DOHH2 (cell line): ENCODE measurements at regions not wholly inside any gene's neighbourhood (a gene's known extent, or its start where the extent isn't known, plus 50 kb on each side); places are given as distances from the start of the nearest gene placed in this dataset.

Experiments
- H3F3A ChIP-seq: fragments of 200-600 bp; sonication (generic), shearing (Covaris generic); 2 replicates; pipeline ENCODE4 v1.6.0; 2016; ENCODE audit warnings: antibody characterized with exemption, mild to moderate bottlenecking; ENCODE audit not compliant: control insufficient read depth, insufficient read depth
- H3K27ac ChIP-seq: fragments of 200-600 bp; sonication (generic); 2 replicates; pipeline ENCODE4 v1.5.1; 2014; ENCODE audit warnings: low read depth, mild to moderate bottlenecking, low read length, moderate library complexity
- H3K27me3 ChIP-seq: fragments of 200-600 bp; sonication (generic); 2 replicates; pipeline ENCODE4 v1.6.1; 2014; ENCODE audit warnings: mild to moderate bottlenecking, low read length, mixed read lengths; ENCODE audit not compliant: control insufficient read depth
- H3K36me3 ChIP-seq: fragments of 200-600 bp; sonication (generic); 2 replicates; pipeline ENCODE4 v1.6.1; 2014; ENCODE audit warnings: mild to moderate bottlenecking, low read length, moderate library complexity, mixed read lengths; ENCODE audit not compliant: control insufficient read depth
- H3K4me1 ChIP-seq: fragments of 200-600 bp; sonication (generic); 2 replicates; pipeline ENCODE4 v1.6.1; 2014; ENCODE audit warnings: mild to moderate bottlenecking, low read length, mixed read lengths; ENCODE audit not compliant: control insufficient read depth
- H3K4me2 ChIP-seq: fragments of 200-600 bp; sonication (generic); 2 replicates; pipeline ENCODE4 v1.6.0; 2014; ENCODE audit warnings: mild to moderate bottlenecking, low read length, moderate library complexity
- H3K4me3 ChIP-seq: fragments of 200-600 bp; sonication (generic); 2 replicates; pipeline ENCODE4 v1.5.1; 2014; ENCODE audit warnings: mild to moderate bottlenecking, low read length, mixed read lengths
- H3K79me2 ChIP-seq: fragments of 200-600 bp; sonication (generic); 2 replicates; pipeline ENCODE4 v1.6.1; 2014; ENCODE audit warnings: mild to moderate bottlenecking, low read length, mixed read lengths; ENCODE audit not compliant: control insufficient read depth
- H3K9me2 ChIP-seq: fragments of 200-600 bp; sonication (generic); replicated peaks from 2 replicates; pipeline ENCODE4 v1.6.1; 2014; ENCODE audit warnings: mild to moderate bottlenecking, low read length, mixed read lengths; ENCODE audit not compliant: control insufficient read depth
- H3K9me3 ChIP-seq: fragments of 200-600 bp; sonication (generic); 2 replicates; pipeline ENCODE4 v1.6.1; 2014; ENCODE audit warnings: antibody characterized with exemption, low read length, mixed read lengths; ENCODE audit not compliant: control insufficient read depth, insufficient read depth
- H4K20me1 ChIP-seq: fragments of 200-600 bp; sonication (generic); 2 replicates; pipeline ENCODE4 v1.6.0; 2014; ENCODE audit warnings: low read depth, mild to moderate bottlenecking, antibody characterized with exemption, low read length, moderate library complexity; ENCODE audit not compliant: control insufficient read depth, insufficient read depth
- EZH2phosphoT487 ChIP-seq: fragments of 200-600 bp; sonication (generic); IDR thresholded peaks from 2 replicates; pipeline ENCODE4 v1.6.1; 2017; ENCODE audit warnings: borderline replicate concordance, mild to moderate bottlenecking, antibody characterized with exemption, low read length, moderate library complexity, mixed read lengths
- TF ChIP-seq, protein P1 (sequence below): fragments of 200-600 bp; sonication (generic); IDR thresholded peaks from one replicate; pipeline ENCODE4 v1.5.1; 2014; ENCODE audit warnings: antibody characterized with exemption, mild to moderate bottlenecking, low read depth, low read length; ENCODE audit not compliant: poor library complexity, severe bottlenecking

DNA sequence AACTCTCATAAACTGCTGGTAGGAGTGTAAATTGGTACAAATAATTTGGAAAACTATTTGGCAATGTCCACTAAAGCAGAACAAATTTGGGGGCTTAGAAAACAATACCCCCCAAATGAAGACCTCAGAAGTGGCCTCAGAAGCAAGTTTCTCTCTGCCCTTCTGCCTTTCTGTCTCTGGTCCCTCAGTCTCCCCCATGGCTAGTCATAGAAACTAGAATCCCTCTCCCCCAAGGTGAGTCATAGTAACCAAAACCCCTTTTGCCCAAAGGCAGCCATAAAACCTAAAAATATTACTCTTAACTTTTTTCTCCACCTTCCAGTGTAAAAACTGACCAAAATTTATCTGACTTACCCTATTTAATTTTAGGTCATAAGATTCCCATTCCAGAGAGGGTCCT, 350.7 kb upstream of the LRRC3B start:
- Histone ChIP-seq H3K27me3 (no peaks in the 10 kb centered on the region), H3K36me3 (no peaks in the 10 kb centered on the region), H3F3A (no peaks in the 10 kb centered on the region), H3K79me2 (no peaks in the 10 kb centered on the region), H3K4me3 (no peak overlapping the region), H3K4me1 (no peaks in the 10 kb centered on the region), H3K9me2 (no peaks in the 10 kb centered on the region), H3K27ac (no peak overlapping the region), H3K4me2 (no peak overlapping the region), H4K20me1 (no peaks in the 10 kb centered on the region), H3K9me3 (no peaks in the 10 kb centered on the region)
- TF ChIP-seq, protein P1, sequence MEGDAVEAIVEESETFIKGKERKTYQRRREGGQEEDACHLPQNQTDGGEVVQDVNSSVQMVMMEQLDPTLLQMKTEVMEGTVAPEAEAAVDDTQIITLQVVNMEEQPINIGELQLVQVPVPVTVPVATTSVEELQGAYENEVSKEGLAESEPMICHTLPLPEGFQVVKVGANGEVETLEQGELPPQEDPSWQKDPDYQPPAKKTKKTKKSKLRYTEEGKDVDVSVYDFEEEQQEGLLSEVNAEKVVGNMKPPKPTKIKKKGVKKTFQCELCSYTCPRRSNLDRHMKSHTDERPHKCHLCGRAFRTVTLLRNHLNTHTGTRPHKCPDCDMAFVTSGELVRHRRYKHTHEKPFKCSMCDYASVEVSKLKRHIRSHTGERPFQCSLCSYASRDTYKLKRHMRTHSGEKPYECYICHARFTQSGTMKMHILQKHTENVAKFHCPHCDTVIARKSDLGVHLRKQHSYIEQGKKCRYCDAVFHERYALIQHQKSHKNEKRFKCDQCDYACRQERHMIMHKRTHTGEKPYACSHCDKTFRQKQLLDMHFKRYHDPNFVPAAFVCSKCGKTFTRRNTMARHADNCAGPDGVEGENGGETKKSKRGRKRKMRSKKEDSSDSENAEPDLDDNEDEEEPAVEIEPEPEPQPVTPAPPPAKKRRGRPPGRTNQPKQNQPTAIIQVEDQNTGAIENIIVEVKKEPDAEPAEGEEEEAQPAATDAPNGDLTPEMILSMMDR, result no peak
- no peak for TF ChIP-seq EZH2phosphoT487

DNA sequence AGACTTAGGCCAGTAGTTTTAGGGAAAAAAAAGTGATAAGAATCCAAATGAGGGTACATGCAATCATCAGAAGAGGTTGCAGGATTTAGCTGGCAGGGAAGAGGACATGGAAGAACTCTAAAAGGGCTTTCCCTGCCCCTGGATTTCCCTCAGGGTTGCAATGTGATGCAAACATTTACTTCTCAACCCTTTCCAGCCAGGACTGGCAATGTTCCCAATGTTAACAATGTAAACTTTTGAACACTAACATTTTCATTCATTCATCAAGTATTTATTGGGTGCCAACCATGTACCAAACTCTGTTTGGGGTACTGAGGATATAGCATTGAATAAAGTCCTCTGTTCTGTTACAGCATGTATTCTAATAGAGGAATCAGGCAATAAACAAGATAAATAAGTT, 349.4 kb upstream of the LRRC3B start:
- Histone ChIP-seq H3K9me2 (no peaks in the 10 kb centered on the region), H3K27me3 (no peaks in the 10 kb centered on the region), H4K20me1 (no peaks in the 10 kb centered on the region), H3K4me1 (no peaks in the 10 kb centered on the region), H3F3A (no peaks in the 10 kb centered on the region), H3K27ac (no peak overlapping the region), H3K9me3 (no peaks in the 10 kb centered on the region), H3K4me3 (no peak overlapping the region), H3K79me2 (no peaks in the 10 kb centered on the region), H3K4me2 (no peak overlapping the region), H3K36me3 (no peaks in the 10 kb centered on the region)
- TF ChIP-seq, protein P1, result no peak
- TF ChIP-seq EZH2phosphoT487, result no peak

DNA sequence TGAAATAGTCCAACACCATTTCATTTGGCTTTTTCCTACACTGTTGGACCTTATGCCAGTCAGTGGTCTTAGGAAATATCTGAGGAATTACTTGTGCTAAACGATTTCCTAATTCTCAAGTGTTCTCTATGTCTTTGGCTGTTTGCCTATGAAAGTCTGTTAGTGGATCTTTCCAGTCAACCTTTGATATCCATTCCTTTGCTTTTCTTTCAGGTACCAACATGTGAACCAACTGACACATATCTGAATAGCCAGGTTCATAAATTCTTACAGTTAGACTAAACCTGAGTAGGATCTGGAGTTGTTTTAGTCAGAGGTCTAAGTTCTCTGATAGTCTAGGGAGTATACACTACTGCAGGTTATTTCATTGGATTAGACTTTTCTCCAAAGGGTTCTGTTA, 343.5 kb upstream of the LRRC3B start:
- H4K20me1 ChIP-seq, result no peaks in the 10 kb centered on the region
- no peaks in the 10 kb centered on the region for H3K79me2 ChIP-seq
- no peak overlapping the region for H3K4me2 ChIP-seq
- H3K4me3 ChIP-seq, result no peak overlapping the region
- no peaks in the 10 kb centered on the region for H3K9me2 ChIP-seq
- no peaks in the 10 kb centered on the region for H3K27me3 ChIP-seq
- no peaks in the 10 kb centered on the region for H3K4me1 ChIP-seq
- TF ChIP-seq, protein P1, result no peak
- TF ChIP-seq EZH2phosphoT487, result no peak
- no peaks in the 10 kb centered on the region for H3K36me3 ChIP-seq
- peaks cover 2% of the 10 kb centered on the region; the same call in 1 of the 2 replicates for H3K9me3 ChIP-seq
- no peaks in the 10 kb centered on the region for H3F3A ChIP-seq
- H3K27ac ChIP-seq, result no peak overlapping the region

DNA sequence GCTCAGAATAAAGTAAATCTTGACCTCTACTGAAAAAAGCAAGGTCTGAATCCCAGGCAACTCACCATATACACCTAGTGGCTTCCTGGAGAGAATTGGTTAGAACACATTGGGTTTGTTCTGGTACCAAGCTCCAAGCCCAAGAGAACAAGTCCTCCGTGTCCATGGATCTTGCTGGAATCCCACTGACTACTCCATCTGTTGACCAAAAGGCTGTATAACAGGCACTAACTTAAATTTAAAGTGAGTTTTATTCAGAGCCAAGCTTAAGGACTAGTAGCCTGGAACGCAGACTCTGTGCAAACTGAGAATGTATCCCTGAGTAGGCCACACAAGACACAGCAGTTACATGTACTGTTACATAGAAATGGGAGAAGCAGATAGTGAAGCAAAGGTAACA, 342.1 kb upstream of the LRRC3B start:
- H3K4me2 ChIP-seq, result no peak overlapping the region
- H3K36me3 ChIP-seq, result no peaks in the 10 kb centered on the region
- no peaks in the 10 kb centered on the region for H3K79me2 ChIP-seq
- H3F3A ChIP-seq, result no peaks in the 10 kb centered on the region
- H4K20me1 ChIP-seq, result no peaks in the 10 kb centered on the region
- TF ChIP-seq EZH2phosphoT487, result no peak
- TF ChIP-seq, protein P1, result peak; percentile 21
- H3K4me1 ChIP-seq, result no peaks in the 10 kb centered on the region
- H3K27me3 ChIP-seq, result no peaks in the 10 kb centered on the region
- no peaks in the 10 kb centered on the region for H3K9me2 ChIP-seq
- H3K9me3 ChIP-seq, result peaks cover 2% of the 10 kb centered on the region; the same call in 1 of the 2 replicates
- H3K27ac ChIP-seq, result no peak overlapping the region
- H3K4me3 ChIP-seq, result no peak overlapping the region
